Panc1 (cell line): ENCODE measurements at regions not wholly inside any gene's neighbourhood (a gene's known extent, or its start where the extent isn't known, plus 50 kb on each side); places are given as distances from the start of the nearest gene placed in this dataset.

ENCODE experiments used
- ATAC-seq: fragments of 200-7000 bp; cut with Tn5 transposase; 2 replicates; pipeline ENCODE4 v1.9.1; 2020; ENCODE audit warnings: mild to moderate bottlenecking, moderate library complexity
- BruUV-seq: library from RNA; stranded (reverse); fragments of 400-500 nt; replicated peaks from 2 replicates; lab custom pipeline; 2021; lab: Mats Ljungman, UMichigan
- CTCF ChIA-PET: fragments of 300-600 bp; sonication (Branson Sonifier 250); formaldehyde crosslinking; loops from one replicate; lab custom pipeline; 2022; ENCODE audit warnings: antibody characterized with exemption; lab: Charles Lee
- POLR2A ChIA-PET: fragments of 300-600 bp; sonication (Branson Sonifier 250); formaldehyde crosslinking; loops from one replicate; lab custom pipeline; 2022; ENCODE audit warnings: antibody characterized with exemption; lab: Charles Lee
- DNase-seq: peaks from one replicate; pipeline ENCODE4 v3.0.0-alpha.2; 2010; ENCODE audit warnings: low read depth, low spot score
- H3K27ac ChIP-seq: 2 replicates; pipeline ENCODE4 v1.5.1; 2011; ENCODE audit warnings: mild to moderate bottlenecking, low read length, inconsistent platforms
- H3K27me3 ChIP-seq: fragments of 200-500 bp; sonication (Bioruptor generic); 2 replicates; pipeline ENCODE4 v1.6.0; 2014; ENCODE audit warnings: low read length, inconsistent platforms; ENCODE audit not compliant: control insufficient read depth, insufficient read depth
- H3K36me3 ChIP-seq: fragments of 200-500 bp; sonication (Bioruptor generic); 2 replicates; pipeline ENCODE4 v1.5.1; 2014; ENCODE audit warnings: inconsistent platforms, mild to moderate bottlenecking, low read length, moderate library complexity; ENCODE audit not compliant: control insufficient read depth, insufficient read depth
- H3K4me1 ChIP-seq: 2 replicates; pipeline ENCODE4 v1.5.1; 2011; ENCODE audit warnings: inconsistent platforms, mild to moderate bottlenecking, low read length, moderate library complexity; ENCODE audit not compliant: control insufficient read depth, insufficient read depth
- H3K4me3 ChIP-seq, 2 experiments: 2 replicates each; pipeline ENCODE4 v1.5.1; 2011 to 2012; ENCODE audit warnings: low read depth in 2 of 2, low read length in 2 of 2, mild to moderate bottlenecking in 2 of 2, inconsistent platforms in 1 of 2, moderate library complexity in 1 of 2
- H3K9me3 ChIP-seq: fragments of 200-500 bp; sonication (Bioruptor generic); 2 replicates; pipeline ENCODE4 v1.5.1; 2014; ENCODE audit warnings: low read depth, mild to moderate bottlenecking, inconsistent platforms, low read length, moderate library complexity; ENCODE audit not compliant: control insufficient read depth, insufficient read depth
- CTCF ChIP-seq: fragments of 450-650 bp; IDR thresholded peaks from 2 replicates; pipeline ENCODE4 v1.5.1; 2017; ENCODE audit warnings: mild to moderate bottlenecking
- POLR2AphosphoS5 ChIP-seq: IDR thresholded peaks from 2 replicates; pipeline ENCODE4 v1.6.1; 2012; ENCODE audit warnings: mild to moderate bottlenecking, low read depth, low read length, moderate library complexity
- REST ChIP-seq, 2 experiments: IDR thresholded peaks; 2 replicates each; pipeline ENCODE4 v1.6.1; 2011 to 2012; ENCODE audit warnings: low read depth in 2 of 2, control low read depth in 1 of 2, low read length in 1 of 2, mild to moderate bottlenecking in 1 of 2, moderate library complexity in 1 of 2; ENCODE audit not compliant: insufficient read depth in 1 of 2
- SIN3A ChIP-seq: IDR thresholded peaks from 2 replicates; pipeline ENCODE4 v1.6.1; 2012; ENCODE audit warnings: low read depth, mild to moderate bottlenecking, low read length, moderate library complexity, borderline replicate concordance; ENCODE audit not compliant: insufficient read depth
- TCF7L2 ChIP-seq: IDR thresholded peaks from 2 replicates; pipeline ENCODE4 v1.6.1; 2011; ENCODE audit warnings: mild to moderate bottlenecking, low read depth, low read length, inconsistent platforms
- in situ Hi-C: cut with HindIII; loops from 2 replicates; pipeline ENCODE4 v1.10.0; 2016; ENCODE audit warnings: low sequenced_read_pairs, low pct_unique_long_range_greater_than_20kb
- intact Hi-C: fragments of 100-400 bp; cut with micrococcal nuclease; formaldehyde crosslinking; loops from one replicate; pipeline ENCODE4 v1.10.0; 2022; ENCODE audit not compliant: unreplicated experiment

DNA sequence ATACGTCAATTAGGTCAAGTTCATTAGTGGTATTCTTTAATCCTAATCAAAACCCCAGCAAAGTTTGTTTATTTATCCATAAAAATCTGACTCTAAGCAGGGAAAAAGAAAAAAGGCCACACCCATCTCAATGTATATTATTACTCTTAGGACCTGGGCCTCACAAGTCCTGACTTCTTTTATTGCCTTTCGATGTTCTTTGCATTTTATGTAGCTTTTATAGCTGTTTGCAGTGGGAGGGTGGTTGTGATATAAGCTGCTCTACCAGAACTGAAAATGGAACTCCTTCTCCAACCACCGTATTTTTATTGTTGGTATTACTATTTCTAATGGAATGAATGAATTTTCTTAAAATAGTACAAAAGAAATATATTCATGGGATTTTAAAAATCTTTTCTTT, 163.3 kb upstream of the FAM47C start:
- Histone ChIP-seq H3K36me3 (no peaks in the 10 kb centered on the region), H3K4me1 (no peaks in the 10 kb centered on the region), H3K4me3 (no peak overlapping the region), H3K27ac (no peak overlapping the region), H3K9me3 (no peaks in the 10 kb centered on the region), H3K27me3 (no peaks in the 10 kb centered on the region)
- DNase-seq = no peak
- no TSS peak for BruUV-seq
- no peak for ATAC-seq
- intact Hi-C loops (no loop called here), in situ Hi-C loops (no loop called here)
- CTCF ChIA-PET = no interaction called here
- POLR2A ChIA-PET = no interaction called here
- TF ChIP-seq SIN3A (no peak), CTCF (no peak), REST (IDR thresholded peaks at IDR 0.05; ENCODE audit: insufficient read depth in 1 of 2, low read depth in 2 of 2, low read length in 1 of 2) (no peak), TCF7L2 (no peak), POLR2AphosphoS5 (no peak)

GRCh38 chrX:36847496-36847895, 160.7 kb upstream of the FAM47C start:
- ChIA-PET CTCF (no interaction called here), POLR2A (no interaction called here)
- DNase-seq (no peak), ATAC-seq (no peak)
- H3K9me3 ChIP-seq = no peaks in the 10 kb centered on the region
- BruUV-seq = no TSS peak
- TF ChIP-seq TCF7L2 (no peak), CTCF (no peak), SIN3A (no peak), POLR2AphosphoS5 (no peak), REST (IDR thresholded peaks at IDR 0.05; ENCODE audit: insufficient read depth in 1 of 2, low read depth in 2 of 2, low read length in 1 of 2) (no peak)
- H3K27ac ChIP-seq = no peak overlapping the region
- in situ Hi-C loops = no loop called here
- H3K4me3 ChIP-seq = no peak overlapping the region
- H3K4me1 ChIP-seq = no peaks in the 10 kb centered on the region
- no peaks in the 10 kb centered on the region for H3K36me3 ChIP-seq
- intact Hi-C loops = no loop called here
- H3K27me3 ChIP-seq = no peaks in the 10 kb centered on the region
